ENCODE measurements at regions not wholly inside any gene's neighbourhood (a gene's known extent, or its start where the extent isn't known, plus 50 kb on each side); places are given as distances from the start of the nearest gene placed in this dataset.

DNA sequence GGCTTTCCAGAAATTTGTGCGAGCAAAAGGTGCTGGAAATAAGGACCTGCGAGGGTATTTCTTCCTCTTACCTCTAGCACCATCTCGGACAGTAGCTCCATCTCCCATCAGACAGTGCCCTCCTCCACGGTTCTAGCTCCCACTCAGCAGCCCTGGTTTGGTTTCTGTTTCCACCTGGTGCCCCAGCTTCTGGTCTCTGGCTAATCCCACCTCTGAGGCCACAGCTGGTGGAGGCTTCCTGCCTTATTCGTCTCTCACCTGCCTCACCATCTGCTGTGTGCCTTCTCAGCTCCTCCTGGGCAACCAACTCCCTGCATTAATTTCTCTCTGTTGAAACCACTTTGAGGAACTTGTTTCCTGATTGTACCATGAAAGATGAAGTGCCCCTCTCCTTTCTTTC lies 162.4 kb upstream of the CDYL start:
- Histone ChIP-seq H3K4me3 (ENCODE audit: low read length) (no peak overlapping the region), H3K27ac (ENCODE audit: low read depth, low read length) (no peak overlapping the region), H3K9me3 (ENCODE audit: control insufficient read depth, low read length) (no peaks in the 10 kb centered on the region), H3K27me3 (ENCODE audit: control insufficient read depth, insufficient read depth, low read length, poor library complexity, severe bottlenecking) (no peaks in the 10 kb centered on the region), H3K4me1 (ENCODE audit: control insufficient read depth, insufficient read depth, low read length) (no peaks in the 10 kb centered on the region), H3K9ac (ENCODE audit: extremely low read depth, low read length, poor library complexity, severe bottlenecking) (no peak overlapping the region), H3K36me3 (ENCODE audit: control insufficient read depth, insufficient read depth, low read length) (no peaks in the 10 kb centered on the region)
- TF ChIP-seq, protein P1, sequence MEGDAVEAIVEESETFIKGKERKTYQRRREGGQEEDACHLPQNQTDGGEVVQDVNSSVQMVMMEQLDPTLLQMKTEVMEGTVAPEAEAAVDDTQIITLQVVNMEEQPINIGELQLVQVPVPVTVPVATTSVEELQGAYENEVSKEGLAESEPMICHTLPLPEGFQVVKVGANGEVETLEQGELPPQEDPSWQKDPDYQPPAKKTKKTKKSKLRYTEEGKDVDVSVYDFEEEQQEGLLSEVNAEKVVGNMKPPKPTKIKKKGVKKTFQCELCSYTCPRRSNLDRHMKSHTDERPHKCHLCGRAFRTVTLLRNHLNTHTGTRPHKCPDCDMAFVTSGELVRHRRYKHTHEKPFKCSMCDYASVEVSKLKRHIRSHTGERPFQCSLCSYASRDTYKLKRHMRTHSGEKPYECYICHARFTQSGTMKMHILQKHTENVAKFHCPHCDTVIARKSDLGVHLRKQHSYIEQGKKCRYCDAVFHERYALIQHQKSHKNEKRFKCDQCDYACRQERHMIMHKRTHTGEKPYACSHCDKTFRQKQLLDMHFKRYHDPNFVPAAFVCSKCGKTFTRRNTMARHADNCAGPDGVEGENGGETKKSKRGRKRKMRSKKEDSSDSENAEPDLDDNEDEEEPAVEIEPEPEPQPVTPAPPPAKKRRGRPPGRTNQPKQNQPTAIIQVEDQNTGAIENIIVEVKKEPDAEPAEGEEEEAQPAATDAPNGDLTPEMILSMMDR (conservative IDR thresholded peaks at IDR 0.05), result no peak
- Mint-ChIP-seq H3K36me3 (ENCODE audit: low read depth) (no peaks in the 10 kb centered on the region), H3K4me1 (no peaks in the 10 kb centered on the region), H3K27me3 (ENCODE audit: insufficient read depth) (peaks cover 6% of the 10 kb centered on the region), H3K27ac (no peak overlapping the region), H3K9me3 (no peaks in the 10 kb centered on the region), H3K4me3 (no peak overlapping the region)
- DNase-seq, result no peak
- WGBS, 2 experiments (ENCODE audit: insufficient coverage in 1 of 2, insufficient read length in 1 of 2), result 92 to 96% methylated on average over 5 of the region's 5 CpGs

DNA sequence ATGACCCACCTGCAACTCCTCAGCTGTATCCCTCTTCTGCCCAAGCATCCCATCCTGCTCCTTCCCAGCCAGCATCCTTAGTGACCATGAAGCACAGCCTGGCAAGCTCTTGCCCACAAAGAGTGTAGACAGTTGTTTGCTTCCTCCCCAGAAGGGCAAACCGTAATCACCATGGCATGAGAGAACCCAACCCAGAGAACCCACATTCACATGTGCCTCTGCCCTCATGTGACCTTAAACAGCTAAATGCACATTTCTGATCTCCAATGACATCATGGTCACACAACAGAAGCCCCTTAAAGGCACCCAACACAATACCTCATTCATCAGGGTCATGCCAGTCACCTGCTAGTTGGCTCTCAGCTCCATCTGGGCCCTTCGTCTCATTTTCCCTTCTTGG lies 162.8 kb upstream of the CDYL start:
- Histone ChIP-seq H3K9me3 (ENCODE audit: control insufficient read depth, low read length) (no peaks in the 10 kb centered on the region), H3K4me3 (ENCODE audit: low read length) (no peak overlapping the region), H3K4me1 (ENCODE audit: control insufficient read depth, insufficient read depth, low read length) (no peaks in the 10 kb centered on the region), H3K36me3 (ENCODE audit: control insufficient read depth, insufficient read depth, low read length) (no peaks in the 10 kb centered on the region), H3K9ac (ENCODE audit: extremely low read depth, low read length, poor library complexity, severe bottlenecking) (no peak overlapping the region), H3K27me3 (ENCODE audit: control insufficient read depth, insufficient read depth, low read length, poor library complexity, severe bottlenecking) (no peaks in the 10 kb centered on the region), H3K27ac (ENCODE audit: low read depth, low read length) (no peak overlapping the region)
- Mint-ChIP-seq H3K9me3 (no peaks in the 10 kb centered on the region), H3K4me3 (no peak overlapping the region), H3K36me3 (ENCODE audit: low read depth) (no peaks in the 10 kb centered on the region), H3K27me3 (ENCODE audit: insufficient read depth) (peaks cover 6% of the 10 kb centered on the region), H3K27ac (no peak overlapping the region), H3K4me1 (no peaks in the 10 kb centered on the region)
- TF ChIP-seq, protein P1 (conservative IDR thresholded peaks at IDR 0.05), result no peak
- no peak for DNase-seq
- 88 to 89% methylated on average over 2 of the region's 2 CpGs for WGBS, 2 experiments (ENCODE audit: insufficient coverage in 1 of 2, insufficient read length in 1 of 2)

DNA sequence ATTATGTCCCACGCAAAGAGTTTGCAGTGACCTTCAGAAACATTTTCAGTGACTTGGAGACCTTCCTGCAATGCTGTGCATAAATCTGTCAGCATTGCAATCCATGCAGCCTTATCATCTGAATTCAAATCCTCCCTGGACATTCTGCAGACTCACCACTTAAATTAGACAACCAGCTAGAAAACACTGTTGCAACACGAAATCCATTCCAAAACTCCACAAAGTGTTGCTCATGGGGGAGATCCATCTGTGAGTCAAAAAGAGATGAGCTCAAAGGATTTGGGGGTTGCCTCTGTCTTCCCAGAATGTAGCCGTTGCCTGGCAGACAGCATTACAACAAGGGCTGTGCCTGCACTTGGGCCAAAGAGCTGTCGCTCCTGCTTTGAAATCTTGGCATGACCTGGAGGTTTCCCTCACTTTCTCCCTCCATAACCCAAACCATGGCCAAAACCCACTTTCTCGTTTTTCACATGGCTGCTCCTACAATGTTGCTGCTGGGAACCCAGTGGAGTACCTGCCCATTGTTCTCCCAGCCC lies 163.5 kb upstream of the CDYL start:
- peaks cover 6% of the 10 kb centered on the region for H3K27me3 Mint-ChIP-seq (ENCODE audit: insufficient read depth)
- H3K9ac ChIP-seq (ENCODE audit: extremely low read depth, low read length, poor library complexity, severe bottlenecking), result no peak overlapping the region
- TF ChIP-seq, protein P1 (conservative IDR thresholded peaks at IDR 0.05), result no peak
- no peaks in the 10 kb centered on the region for H3K27me3 ChIP-seq (ENCODE audit: control insufficient read depth, insufficient read depth, low read length, poor library complexity, severe bottlenecking)
- no peak overlapping the region for H3K27ac Mint-ChIP-seq
- H3K9me3 ChIP-seq (ENCODE audit: control insufficient read depth, low read length), result no peaks in the 10 kb centered on the region
- WGBS, 2 experiments (ENCODE audit: insufficient coverage in 1 of 2, insufficient read length in 1 of 2), result 89 to 97% methylated on average over 3 to 5 of the region's 5 CpGs
- H3K27ac ChIP-seq (ENCODE audit: low read depth, low read length), result no peak overlapping the region
- H3K4me1 ChIP-seq (ENCODE audit: control insufficient read depth, insufficient read depth, low read length), result no peaks in the 10 kb centered on the region
- no peak for DNase-seq
- H3K4me1 Mint-ChIP-seq, result no peaks in the 10 kb centered on the region
- no peaks in the 10 kb centered on the region for H3K36me3 Mint-ChIP-seq (ENCODE audit: low read depth)
- H3K4me3 ChIP-seq (ENCODE audit: low read length), result no peak overlapping the region
- no peak overlapping the region for H3K4me3 Mint-ChIP-seq
- H3K36me3 ChIP-seq (ENCODE audit: control insufficient read depth, insufficient read depth, low read length), result no peaks in the 10 kb centered on the region
- H3K9me3 Mint-ChIP-seq, result no peaks in the 10 kb centered on the region

Data from endodermal cell (in vitro differentiated cells).